Ammon's horn (tissue), 1 donor: ENCODE measurements at regions not wholly inside any gene's neighbourhood (a gene's known extent, or its start where the extent isn't known, plus 50 kb on each side); places are given as distances from the start of the nearest gene placed in this dataset.

ENCODE experiments used
- DNase-seq: peaks from one replicate; pipeline ENCODE4 v3.0.0-alpha.2; 2016; ENCODE audit warnings: low spot score

- DNase-seq = no peak
Observed at GRCh38 chr1:117809764-117810163, 119.7 kb downstream of the GDAP2 start.

- no peak for DNase-seq
Observed at GRCh38 chr1:117810553-117810952, 118.9 kb downstream of the GDAP2 start.

- DNase-seq = no peak
Observed at GRCh38 chr1:117812869-117813511, 116.4 kb downstream of the GDAP2 start.
